Fibroblast of mammary gland (primary cell): ENCODE measurements at regions not wholly inside any gene's neighbourhood (a gene's known extent, or its start where the extent isn't known, plus 50 kb on each side); places are given as distances from the start of the nearest gene placed in this dataset.

ENCODE experiments used
- DNase-seq: peaks from one replicate; pipeline ENCODE4 v3.0.0-alpha.2; 2010; ENCODE audit warnings: low read depth
- H3K4me3 ChIP-seq: 2 replicates; pipeline ENCODE4 v1.5.1; 2011; ENCODE audit warnings: low read depth, mild to moderate bottlenecking, low read length, moderate library complexity; ENCODE audit not compliant: control insufficient read depth
- CTCF ChIP-seq: conservative IDR thresholded peaks from 2 replicates; pipeline ENCODE4 v1.5.1; 2011; ENCODE audit warnings: low read depth, low read length, inconsistent platforms; ENCODE audit not compliant: control insufficient read depth, insufficient read depth

GRCh38 chr22:23403152-23403719, 176.9 kb downstream of the IGLL1 start:
- TF ChIP-seq CTCF: no peak
- no peak overlapping the region for H3K4me3 ChIP-seq
- DNase-seq: no peak

- DNase-seq: peak; percentile 40
- no peak overlapping the region for H3K4me3 ChIP-seq
- no peak for TF ChIP-seq CTCF
Observed at GRCh38 chr22:23402275-23403151, 177.6 kb downstream of the IGLL1 start.

GRCh38 chr22:23401910-23402274, 178.2 kb downstream of the IGLL1 start:
- no peak for TF ChIP-seq CTCF
- H3K4me3 ChIP-seq: no peak overlapping the region
- DNase-seq: no peak

GRCh38 chr22:23401111-23401909, 178.8 kb downstream of the IGLL1 start:
- TF ChIP-seq CTCF: no peak
- no peak overlapping the region for H3K4me3 ChIP-seq
- DNase-seq: peak; percentile 31

- no peak overlapping the region for H3K4me3 ChIP-seq
- TF ChIP-seq CTCF: no peak
- DNase-seq: no peak
Observed at GRCh38 chr22:23400286-23400981, 179.7 kb downstream of the IGLL1 start.

GRCh38 chr22:23399367-23400285, 180.5 kb downstream of the IGLL1 start:
- TF ChIP-seq CTCF: no peak
- H3K4me3 ChIP-seq: no peak overlapping the region
- no peak for DNase-seq
